22Rv1 (cell line): ENCODE measurements at regions not wholly inside any gene's neighbourhood (a gene's known extent, or its start where the extent isn't known, plus 50 kb on each side); places are given as distances from the start of the nearest gene placed in this dataset.

ENCODE experiments used
- ZFX ChIP-seq: fragments of 450-650 bp; IDR thresholded peaks from 2 replicates; pipeline ENCODE4 v1.6.1; 2017; ENCODE audit warnings: antibody characterized with exemption, borderline replicate concordance
- TF ChIP-seq, protein P1 (sequence below): fragments of 450-650 bp; IDR thresholded peaks from 2 replicates; pipeline ENCODE4 v1.5.1; 2017; ENCODE audit warnings: mild to moderate bottlenecking

- TF ChIP-seq, protein P1, sequence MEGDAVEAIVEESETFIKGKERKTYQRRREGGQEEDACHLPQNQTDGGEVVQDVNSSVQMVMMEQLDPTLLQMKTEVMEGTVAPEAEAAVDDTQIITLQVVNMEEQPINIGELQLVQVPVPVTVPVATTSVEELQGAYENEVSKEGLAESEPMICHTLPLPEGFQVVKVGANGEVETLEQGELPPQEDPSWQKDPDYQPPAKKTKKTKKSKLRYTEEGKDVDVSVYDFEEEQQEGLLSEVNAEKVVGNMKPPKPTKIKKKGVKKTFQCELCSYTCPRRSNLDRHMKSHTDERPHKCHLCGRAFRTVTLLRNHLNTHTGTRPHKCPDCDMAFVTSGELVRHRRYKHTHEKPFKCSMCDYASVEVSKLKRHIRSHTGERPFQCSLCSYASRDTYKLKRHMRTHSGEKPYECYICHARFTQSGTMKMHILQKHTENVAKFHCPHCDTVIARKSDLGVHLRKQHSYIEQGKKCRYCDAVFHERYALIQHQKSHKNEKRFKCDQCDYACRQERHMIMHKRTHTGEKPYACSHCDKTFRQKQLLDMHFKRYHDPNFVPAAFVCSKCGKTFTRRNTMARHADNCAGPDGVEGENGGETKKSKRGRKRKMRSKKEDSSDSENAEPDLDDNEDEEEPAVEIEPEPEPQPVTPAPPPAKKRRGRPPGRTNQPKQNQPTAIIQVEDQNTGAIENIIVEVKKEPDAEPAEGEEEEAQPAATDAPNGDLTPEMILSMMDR = no peak
- no peak for TF ChIP-seq ZFX
These were observed 92.1 kb upstream of the GSE1 start for GRCh38 chr16:85520853-85521521.
